ENCODE measurements at regions not wholly inside any gene's neighbourhood (a gene's known extent, or its start where the extent isn't known, plus 50 kb on each side); places are given as distances from the start of the nearest gene placed in this dataset.

DNA sequence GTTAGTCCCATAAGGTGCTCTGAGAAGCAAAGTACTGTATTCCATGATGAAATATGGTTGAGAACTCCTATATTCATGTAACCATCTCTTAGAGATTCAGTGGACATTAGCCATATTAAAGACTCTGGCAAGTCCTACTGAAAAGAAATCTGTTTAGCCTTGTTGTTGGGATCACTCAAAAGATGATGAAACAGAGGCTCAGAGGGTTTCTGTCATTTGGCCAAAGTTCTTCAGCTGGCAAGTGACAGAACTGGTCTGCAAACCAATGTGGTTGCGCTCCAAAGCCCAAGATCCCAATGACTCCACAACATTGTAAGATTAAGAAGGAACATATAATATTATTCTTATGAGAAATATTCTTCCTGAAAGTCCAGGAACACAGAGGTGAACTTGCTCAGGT, 462.9 kb downstream of the ACTL7B start:
- DNase-seq = no peak

DNA sequence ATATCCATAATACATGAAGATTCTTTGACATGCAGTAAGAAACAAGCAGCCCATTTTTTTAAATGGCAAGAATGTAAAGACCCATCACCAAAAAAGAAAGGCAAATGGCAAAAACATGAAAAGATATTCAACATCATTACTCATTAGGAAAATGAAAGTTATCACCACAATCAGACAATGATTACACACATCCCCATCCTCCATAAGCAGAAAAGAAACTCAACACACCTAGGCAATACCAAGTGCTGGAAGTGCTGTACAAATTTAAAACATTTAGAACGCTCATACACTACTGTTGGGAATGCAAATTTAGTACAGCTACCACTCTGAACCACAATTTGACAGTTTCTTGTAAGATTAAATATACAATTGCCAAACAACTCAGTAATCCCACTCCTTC, 466.7 kb downstream of the ACTL7B start:
- DNase-seq = no peak

DNA sequence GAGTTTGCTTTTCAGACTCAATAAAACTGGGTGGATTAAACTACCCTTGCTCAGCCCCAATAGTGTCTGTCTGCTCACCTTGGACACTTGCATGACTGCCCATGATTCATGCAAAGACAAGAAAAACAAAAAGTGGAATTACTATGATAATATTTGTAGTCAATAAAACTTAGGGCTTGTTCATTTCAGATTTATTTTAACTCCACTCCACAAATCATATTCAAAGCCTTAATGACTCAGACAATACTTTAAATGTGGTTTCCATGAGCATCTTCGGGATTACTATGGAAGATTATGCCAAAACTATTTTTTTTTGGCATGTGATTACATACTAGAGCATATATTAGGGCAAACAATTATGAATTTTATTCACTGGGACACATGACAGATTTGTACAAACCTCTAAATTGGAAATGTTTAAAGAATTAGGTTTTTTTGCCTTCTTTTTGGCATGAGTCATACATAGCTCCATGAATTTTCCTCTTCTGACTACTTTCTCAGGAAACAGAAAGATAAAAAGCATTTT, 468.9 kb downstream of the ACTL7B start:
- DNase-seq = no peak

DNA sequence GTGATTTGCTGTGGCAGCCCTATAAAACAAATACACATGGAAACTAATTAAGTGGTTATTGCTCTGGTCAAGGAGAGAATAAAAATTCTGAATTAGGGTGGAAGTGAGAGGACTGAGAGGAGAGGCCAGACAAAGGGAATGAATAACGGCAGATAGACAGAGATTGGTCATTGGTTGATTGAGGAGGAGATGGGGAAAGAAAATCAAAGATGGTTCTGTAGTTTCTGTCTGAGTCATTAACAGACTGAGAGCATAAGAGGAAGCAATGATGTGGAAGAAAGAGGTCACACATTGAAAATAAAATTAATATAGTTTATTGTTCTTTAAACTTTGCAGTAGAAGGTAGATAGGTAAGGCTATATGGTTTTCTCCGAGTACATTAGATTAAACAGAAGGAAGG, 469.8 kb downstream of the ACTL7B start:
- DNase-seq = no peak

DNA sequence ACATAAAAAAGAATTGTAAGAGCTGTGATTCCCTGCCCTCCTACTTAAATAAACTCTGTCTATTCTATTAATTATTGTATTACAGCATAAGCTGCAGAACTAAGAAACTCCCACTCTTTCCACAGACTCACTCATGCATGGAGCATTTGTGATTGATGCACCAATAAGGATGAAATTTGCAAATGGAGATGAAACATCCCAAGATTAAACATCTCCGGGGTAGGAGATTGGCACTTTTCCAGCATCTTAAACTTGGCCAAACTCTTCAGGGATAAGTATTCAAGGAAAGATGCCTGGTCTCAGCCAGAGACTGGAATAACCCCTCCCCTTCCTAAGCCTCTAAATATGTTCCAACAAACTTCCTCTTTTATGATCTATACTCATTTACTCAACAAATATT, 472.0 kb downstream of the ACTL7B start:
- no peak for DNase-seq

DNA sequence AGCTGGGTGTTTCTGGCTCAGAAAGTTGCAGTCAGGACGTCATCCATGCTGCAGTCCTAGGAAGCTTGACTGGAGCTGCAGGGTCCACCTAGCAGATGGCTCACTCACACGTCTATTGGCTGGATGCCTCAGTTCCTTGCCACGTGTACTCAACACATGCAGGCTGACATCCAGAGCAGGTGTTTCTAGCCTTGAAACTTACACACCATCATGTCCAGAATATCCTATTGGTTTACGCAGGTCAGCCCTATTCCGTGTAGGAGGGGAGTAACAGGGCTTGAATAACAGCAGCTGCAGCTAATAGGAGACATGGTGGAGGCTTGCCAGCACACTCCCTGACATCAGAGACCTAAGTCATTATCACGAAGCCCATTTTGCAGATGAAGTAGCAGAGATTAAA, 473.5 kb downstream of the ACTL7B start:
- no peak for DNase-seq

DNA sequence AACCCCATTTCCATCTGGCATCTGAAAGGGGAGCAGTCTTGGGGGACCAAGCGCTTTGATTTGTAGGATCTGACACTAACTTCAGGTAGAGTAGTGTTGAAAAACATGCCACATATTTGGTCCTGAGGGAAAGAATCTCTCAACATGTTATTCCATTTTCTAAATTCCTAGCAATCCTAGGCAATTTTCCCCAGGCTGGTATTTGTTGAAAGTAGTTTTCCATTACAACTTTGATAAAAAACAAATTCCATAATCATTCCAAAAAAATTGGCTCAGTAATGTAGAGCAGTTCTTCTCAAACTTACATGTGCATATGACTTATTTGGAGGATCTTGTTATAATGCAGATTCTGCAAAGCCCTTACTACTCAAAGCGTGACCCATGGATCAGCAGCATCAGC, 477.9 kb downstream of the ACTL7B start:
- no peak for DNase-seq

DNA sequence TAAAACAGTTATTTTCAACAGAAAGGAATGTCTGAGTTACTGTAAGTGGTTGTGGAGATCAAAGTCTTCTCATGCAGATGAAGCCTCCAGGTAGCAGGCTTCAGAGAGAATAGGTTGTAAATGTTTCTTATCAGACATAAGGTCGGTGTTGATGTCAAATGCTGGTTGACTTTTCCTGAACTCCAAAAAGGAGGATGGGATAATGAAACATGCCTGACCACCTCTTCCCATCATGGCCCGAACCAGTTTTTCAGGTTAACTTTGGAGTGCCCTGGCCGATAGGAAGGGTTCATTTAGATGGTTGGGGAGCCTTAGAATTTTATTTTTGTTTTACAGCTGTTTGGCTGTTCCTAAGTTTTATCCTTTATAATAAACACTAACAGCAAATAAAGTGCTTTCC, 478.4 kb downstream of the ACTL7B start:
- DNase-seq = no peak

DNA sequence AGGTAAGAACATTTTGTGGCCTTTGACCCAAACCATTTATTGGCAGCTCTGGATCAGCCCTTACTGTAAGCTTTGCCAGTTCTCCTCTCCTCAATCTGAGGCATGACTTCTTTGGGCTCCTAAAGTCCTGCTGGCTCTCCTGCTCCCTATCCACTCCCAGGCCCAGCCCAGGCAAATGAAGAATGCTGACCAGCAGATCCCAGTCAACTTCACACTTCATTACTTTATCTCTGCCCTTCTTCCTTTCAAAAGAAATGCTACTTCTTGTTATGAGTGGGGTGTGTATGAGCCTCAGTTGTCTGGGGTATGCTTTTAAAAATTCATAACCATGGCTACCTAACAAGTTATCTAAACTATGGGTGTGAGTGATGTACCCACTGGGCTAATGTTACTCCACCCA, 479.6 kb downstream of the ACTL7B start:
- DNase-seq = no peak

DNA sequence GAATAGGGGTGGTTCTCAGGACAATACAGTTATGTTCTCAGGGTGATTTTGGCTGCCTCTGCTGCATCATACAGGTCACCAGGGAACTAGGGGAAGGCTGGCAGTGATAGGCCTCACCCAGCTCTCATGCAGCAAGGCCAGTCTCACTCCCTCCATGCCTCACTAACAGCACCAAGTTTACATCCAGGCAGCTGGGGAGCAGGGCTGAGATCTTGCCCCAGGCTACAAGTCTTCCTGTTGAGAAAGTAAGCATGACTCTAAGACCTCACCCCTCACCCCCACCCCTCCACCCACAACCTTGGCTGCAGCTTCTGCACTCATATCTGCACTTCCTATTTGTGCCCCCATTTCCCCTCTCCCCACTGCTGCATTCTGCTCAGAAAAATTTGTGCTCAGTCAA, 481.2 kb downstream of the ACTL7B start:
- DNase-seq = no peak

DNA sequence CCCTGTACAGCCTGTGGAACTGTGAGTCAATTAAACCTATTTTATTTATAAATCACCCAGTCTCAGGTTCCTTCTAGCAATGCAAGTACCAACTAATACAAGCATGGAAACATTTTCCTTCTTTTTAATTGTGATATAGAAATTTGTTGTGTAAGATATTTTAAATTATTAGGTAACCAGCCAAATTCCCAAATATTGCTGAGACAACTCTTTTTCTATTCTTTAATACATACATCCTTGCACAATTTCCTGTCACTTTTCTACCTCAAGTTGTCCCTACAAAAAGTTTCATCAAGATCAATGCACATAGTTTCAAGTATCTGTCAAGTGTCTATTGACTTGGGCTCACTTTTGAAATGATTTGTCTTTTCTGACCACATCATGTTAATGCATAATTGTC, 488.6 kb downstream of the ACTL7B start:
- DNase-seq = no peak

DNA sequence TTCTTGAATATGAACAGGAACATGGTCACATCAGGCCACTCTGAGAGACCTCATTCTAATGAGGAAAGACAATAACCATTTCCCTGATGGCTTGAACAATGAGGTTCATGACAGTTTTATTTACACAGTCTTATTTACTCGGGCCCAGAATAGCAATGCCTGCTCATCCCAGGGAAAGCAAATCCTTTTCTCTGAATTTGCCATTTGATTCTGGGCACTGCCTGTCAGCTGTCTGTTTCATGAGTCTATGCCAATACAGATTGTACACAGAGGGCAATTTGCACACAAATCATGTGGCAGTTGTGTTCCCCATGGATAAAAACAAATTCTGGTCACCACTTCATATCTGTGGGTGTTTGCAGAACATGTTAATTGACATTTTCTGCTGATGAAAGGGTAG, 492.5 kb downstream of the ACTL7B start:
- DNase-seq = no peak

DNA sequence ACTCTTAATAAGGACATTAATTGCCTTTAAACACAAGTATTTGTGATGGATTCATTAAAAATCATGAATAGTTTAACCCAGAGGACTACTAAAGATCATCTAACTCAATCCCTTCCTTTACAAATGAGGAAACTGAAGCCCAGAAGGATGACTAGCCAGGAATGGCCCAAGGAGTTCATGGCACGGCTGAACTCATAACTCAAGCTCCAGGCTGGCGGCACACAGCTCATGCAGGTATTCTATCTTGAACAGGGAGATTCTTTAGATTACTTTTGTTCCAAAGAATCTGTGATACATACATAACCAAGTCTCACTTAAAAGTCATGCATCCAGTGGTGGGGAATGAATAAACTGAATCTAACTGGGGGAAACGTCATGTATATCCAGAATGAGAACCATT, 495.5 kb downstream of the ACTL7B start:
- no peak for DNase-seq

DNA sequence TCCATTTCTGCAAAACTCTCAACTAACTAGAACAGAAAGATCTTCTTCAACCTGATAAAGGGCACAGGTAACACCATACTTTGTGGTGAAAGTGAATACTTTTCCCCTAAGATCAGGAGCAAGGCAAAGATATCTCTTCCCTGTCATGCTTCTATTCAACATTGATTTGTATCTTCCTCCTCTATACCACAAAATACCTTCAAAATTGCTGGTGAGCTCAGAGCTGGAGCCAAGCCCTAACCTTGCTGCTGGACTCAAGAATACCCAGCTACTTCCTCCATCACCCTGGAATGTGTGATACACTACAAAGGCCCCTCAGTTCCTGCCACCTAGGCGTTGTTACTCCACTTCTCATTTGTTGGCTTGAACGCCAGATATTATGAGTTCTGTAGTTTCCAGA, 499.0 kb downstream of the ACTL7B start:
- no peak for DNase-seq

DNA sequence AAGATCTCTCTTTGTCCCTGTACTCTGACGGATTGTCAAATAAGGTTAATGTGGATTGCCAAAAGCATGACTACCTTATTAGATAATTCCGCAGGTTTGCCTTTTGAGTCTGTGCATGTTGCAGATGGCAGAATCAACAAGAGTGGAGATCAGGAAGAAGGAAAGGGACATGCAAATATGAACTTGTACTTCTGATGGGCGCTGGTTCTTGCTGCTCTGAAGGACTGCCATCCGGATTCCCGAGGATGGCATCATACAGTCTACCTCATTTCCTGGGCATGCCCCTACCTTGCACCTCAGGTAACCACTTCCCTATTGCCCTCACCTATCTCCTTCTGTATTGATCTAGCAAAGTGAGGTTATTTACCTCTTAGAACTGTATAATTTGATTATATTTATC, 504.2 kb downstream of the ACTL7B start:
- no peak for DNase-seq

DNA sequence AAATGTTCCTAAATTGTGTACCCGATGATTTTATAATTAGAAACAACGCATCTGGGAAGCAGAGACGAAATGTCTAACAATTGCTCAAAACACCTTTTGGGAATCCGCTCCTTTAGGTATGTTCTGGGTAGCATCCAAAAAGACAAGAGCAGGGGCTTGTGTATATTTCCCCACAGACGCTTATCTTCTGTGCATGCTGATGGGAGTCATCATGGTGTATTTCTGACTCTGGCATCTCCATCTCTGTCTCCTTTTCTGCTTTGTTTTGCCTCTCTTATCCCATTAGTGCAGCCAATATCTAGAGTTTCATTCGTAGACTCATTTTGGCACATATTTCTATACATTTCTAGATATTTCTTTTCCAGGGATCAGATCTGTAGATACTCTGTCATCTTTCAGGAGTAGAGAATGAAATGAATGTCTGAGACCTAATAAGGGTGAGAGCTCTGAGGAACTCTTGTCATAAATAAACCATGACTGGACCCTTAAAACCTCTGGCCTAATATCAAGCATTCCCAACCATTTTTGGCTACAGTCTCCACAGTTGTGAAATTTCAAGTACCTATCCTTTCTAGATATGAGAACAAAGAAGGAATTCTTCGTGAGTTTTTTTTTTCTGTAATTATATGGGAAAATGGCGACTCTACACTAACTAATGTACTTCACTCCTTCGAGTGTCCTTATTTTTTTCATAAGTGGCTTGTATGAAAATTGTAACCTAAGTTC, 508.2 kb downstream of the ACTL7B start:
- DNase-seq = no peak

DNA sequence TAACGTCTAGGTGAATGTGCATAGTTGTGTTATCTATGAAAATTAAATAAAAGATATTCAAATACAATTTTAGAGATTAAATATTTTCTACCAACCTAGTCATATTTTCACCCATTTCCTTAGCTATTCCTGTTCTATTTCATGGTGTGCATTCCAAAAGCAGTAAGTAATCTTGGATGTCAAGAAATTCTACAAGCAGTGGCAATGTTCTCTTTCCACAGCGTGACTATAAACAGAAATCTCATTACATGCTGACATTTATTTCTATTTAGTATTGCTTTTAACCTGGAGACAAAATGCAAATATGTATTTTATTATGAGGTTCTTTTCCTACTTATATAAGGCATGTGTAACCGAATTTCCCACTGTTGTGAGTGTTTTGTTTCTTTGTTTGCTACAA, 510.0 kb downstream of the ACTL7B start:
- no peak for DNase-seq

DNA sequence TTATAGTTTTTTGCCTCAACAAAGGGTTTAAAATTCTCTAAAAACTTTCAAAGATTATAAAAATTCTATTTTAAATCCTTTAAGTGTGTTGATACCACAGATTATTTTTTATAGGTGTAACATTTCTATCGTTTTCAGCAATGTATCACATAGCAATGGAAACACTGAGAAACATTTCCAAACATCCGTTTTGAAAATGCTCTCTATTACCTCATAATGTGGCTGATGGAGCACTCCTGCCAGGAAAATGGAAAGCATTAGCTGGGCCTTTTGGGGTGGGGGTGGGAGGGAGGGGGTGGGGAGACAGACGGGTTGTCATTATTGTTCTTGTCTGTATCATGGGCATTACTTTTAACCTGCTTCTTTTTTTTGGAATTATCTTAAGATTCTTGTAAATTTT, 516.5 kb downstream of the ACTL7B start:
- no peak for DNase-seq

DNA sequence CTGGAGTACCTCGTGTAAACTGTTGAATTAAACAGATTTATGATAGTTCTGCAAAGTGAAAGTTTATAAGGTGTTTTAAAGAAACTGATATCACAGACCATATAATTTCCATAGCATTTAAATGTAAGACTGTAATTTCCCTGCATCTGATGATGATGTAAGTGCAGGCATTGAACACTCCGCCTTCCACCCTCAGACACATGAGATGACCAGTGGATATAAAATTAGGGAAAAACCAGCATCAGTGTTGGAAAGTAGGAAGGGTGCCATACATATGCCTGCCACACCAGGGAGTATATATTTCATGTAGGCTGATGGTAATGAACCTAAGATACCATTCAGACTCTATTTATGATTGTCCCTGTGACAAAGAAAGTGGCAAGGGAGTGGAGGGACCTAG, 519.2 kb downstream of the ACTL7B start:
- DNase-seq = no peak

DNA sequence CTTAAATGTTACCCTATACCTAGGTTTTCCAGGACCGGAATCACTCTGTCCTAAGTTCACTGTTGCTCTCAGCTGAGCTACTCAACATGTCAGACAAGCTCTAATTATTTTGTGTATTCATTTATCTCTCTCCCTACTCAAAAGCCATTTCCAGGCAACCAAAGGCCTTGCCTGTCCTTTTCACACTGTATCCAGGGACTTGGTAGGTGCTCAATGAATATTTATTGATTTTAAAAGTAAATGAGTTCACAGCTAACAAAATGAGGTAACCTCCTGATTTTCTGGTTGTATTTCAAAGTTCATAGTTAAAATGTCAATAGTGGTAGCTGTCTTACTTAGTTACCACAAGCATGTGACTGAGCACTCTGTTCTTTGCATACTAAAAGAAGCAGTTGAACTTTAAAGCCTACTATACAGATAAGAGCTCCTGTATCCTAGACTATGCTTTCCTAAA, 522.2 kb downstream of the ACTL7B start:
- no peak for DNase-seq

DNA sequence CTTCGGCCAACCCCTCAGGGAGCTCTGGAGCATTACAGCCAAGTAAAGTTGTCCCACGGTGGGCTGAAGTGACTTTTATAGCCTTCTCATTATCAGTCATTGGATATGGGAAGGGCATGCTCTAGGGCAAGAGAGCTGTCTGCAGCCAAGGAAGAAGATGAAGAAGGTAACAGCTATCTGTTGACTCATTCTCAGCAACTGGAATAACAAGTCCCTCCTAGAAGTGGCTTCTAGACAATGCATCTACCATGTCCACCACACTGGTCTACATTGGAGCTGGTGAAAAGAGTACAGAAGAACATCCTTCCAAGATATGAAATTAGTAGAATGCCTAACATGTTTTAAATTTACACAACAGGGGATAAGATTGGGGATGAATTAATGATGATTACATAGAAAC, 524.2 kb downstream of the ACTL7B start:
- DNase-seq = no peak

DNA sequence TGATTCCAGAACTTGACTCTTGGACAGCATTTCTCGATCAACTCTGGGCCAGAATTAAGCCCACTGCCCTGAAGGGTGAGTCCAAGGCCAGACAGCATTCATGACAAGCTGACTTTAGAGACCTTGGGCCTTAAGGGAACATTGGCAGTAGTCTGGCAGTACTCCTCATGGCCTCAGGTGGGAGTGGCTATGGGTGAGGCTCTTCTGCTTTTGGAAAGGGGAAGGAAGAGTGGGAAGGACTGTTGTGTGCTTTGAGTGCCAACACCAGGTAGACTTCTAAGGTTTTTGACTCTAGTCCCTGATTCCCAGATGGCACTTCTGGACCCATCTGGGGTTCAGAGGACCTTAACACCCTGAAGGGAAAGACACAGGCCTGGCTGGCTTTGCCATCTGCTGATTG, 530.4 kb downstream of the ACTL7B start:
- no peak for DNase-seq

DNA sequence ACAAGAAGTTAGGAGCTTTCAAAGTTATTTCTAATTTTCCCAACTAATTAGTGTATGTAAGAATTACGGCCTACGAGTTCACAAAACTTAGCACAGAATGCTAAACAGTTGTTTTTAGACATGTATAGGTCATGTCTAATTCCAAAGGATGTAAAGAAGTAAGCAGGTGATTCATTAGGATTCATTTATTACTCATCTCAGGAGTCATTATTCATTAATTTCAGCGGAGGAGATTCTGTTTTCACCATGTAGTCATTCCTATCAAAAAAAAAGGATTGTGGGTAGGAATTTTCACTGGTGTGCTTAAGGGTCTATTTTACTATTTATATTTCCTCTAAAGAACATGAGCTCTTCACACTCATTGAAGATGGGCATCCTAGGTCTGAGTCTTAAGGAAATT, 532.2 kb downstream of the ACTL7B start:
- no peak for DNase-seq

DNA sequence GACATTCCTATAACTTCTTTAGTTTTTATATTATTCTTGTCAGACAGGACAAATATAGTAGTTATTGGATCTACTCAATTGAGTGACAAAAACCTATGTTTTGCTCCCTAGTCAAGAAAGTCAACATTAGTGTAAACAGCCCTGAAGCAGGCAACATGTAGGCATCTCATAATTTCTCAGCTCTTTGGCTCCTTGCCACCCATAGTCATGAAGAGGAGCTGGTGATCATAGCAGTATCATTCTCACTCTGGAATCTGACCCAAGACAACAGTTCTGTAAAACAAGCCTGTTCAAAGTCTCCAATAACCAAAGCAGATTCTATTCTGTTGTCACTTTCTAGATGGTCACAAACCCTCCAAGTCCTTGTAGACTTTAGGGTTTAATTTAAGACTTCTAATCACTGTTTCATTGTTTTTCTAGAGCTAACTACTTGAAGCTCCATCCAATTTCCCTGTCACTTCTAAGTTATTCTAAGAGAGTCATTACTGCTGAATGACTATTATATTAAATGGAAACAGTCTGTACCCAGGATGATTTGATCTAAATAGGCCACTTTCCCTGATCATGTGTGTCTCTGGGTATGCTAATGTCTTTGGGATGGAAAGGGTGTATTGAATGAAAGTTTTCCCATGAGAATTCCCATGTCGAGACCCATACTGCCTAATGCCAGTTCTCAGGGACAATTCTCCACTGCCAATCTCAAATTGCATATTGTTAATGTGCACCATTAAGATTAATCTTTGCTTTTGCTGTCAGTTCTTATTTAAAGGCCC, 533.3 kb downstream of the ACTL7B start:
- no peak for DNase-seq

DNA sequence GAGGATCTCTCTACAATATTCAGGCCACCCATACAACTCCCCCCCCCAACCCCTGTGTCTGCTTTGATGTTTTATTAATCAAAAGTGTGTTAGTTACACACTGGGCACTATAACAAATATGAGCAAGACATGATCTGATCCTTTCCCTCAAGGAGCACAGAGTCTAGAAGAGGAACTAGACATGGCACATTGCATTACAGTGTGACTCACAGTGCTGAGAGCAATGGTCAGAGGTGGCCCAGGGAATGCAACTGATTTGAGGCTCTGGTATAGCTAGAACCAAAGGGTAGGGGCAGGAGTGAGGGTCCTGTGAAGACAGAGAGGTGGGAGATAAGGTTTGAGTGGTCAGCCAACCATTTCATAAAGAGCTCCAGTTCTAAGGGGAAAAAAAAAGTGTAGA, 539.2 kb downstream of the ACTL7B start:
- peak in 1 of 2 donors; percentile 4 for DNase-seq

Measured in CD4-positive, alpha-beta T cell treated with Interleukin-1 beta for 1 hour (primary cell).